Fibroblast of skin of left biceps (primary cell): ENCODE measurements at regions not wholly inside any gene's neighbourhood (a gene's known extent, or its start where the extent isn't known, plus 50 kb on each side); places are given as distances from the start of the nearest gene placed in this dataset.
"Not testable (repeated sequence)": the region's sequence is repeated elsewhere in the genome, so short reads cannot be mapped to it uniquely, and the experiment has no call there.

ENCODE experiments used
- DNase-seq, 2 experiments: peaks; one replicate each; pipeline ENCODE4 v3.0.0-alpha.2; 2013; ENCODE audit warnings: low read depth in 2 of 2

DNA sequence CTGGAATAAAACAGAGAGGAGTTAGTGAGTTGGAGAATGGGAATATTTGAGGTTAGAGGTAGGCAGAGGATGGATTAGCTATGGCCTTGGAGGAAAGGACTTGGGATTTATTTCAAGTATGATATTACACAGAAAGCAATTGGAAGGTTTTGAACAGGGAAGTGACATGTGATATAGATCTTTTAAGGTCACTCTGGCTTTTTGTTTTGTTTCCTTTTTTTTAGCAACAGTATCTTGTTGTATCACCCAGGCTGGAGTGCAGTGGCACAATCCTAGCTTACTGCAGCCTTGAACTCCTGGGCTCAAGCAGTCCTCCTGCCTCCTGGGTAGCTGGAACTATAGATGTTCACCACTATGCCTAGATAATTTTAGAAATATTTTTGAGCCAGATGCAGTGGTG lies 190.3 kb downstream of the UTRN start:
- no peak for DNase-seq

- no peak for DNase-seq
Observed at GRCh38 chr6:144476286-144476685, 191.2 kb downstream of the UTRN start.

- peak; percentile 22 to 33 for DNase-seq
Observed at GRCh38 chr6:144477396-144477795, 192.3 kb downstream of the UTRN start.

DNA sequence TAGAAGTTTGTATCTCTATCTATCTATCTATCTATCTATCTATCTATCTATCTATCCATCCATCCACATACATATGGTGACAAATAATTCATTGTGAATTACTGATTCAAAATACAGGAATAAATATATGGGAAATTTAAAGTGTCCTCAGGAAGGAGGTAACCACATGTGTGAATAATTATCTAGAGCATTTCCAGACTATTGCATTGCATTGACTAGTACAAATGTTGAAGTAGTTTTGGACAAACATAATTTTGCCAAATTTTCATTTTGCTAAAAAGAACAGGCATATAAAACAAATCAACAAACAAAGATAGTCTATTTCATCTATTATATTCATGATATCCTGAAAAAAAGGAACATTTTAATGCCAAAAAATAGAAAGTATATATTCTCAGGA lies 192.7 kb downstream of the UTRN start:
- no peak for DNase-seq

- DNase-seq: no peak
Observed at GRCh38 chr6:144478483-144478882, 193.3 kb downstream of the UTRN start.

GRCh38 chr6:144479991-144480390 lies 194.9 kb downstream of the UTRN start:
- no peak for DNase-seq

DNA sequence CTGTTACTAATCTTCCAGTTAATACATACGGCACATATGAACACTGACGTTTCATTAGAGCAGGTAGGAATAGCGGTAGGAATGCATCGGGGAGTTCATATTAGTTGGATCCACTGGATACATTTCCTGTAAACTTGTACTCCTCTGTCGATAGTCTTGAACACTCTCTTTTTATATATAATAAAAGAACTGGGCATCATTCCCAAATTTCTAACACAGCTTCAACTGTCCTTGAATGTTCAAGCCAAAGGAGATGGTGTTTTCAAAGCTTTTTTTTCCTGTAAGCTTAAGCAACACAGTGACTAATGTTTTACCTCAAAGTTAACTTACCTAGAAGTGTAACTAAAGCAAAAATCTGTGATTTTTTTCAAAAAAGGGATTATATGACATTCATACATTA lies 195.3 kb downstream of the UTRN start:
- no peak for DNase-seq

- no peak for DNase-seq
Observed at GRCh38 chr6:144481527-144481926, 196.4 kb downstream of the UTRN start.

- DNase-seq: peak; percentile 42 to 54
Observed at GRCh38 chr6:144482142-144482541, 197.0 kb downstream of the UTRN start.

DNA sequence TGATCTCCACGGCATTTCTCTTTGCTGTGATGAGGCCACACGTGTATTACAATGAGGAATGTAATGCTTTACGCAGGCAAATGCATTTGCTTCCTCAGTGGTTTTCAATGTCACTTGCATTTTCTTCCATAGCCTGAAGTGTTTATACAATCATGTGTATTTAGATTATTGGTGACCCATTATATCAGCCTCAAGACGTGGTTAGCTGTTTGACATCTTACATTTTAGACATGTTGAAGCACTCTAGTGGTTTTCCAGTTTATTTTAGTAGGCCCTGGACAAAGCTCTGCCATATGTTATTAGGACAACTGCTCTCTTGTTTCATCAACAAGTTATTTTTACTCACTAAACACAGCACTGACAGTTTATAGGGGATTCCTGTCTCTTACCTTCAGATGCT lies 200.4 kb downstream of the UTRN start:
- DNase-seq: no peak

DNA sequence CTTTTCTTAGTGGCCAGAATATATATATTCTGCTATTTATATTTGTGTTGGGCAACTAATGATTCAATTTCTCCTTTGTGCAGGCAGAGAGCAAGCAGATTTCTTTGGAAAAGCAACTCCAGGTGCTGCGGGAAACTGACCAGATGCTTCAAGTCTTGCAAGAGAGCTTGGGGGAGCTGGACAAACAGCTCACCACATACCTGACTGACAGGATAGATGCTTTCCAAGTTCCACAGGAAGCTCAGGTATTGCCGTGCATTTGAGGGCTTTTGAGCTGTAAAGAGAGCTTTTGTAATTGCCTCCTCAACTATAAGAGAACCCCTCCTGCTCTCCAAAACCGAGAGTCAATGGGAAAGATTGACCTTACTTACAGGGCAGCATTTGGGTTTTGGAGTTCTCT lies 203.5 kb downstream of the UTRN start:
- DNase-seq: no peak

DNA sequence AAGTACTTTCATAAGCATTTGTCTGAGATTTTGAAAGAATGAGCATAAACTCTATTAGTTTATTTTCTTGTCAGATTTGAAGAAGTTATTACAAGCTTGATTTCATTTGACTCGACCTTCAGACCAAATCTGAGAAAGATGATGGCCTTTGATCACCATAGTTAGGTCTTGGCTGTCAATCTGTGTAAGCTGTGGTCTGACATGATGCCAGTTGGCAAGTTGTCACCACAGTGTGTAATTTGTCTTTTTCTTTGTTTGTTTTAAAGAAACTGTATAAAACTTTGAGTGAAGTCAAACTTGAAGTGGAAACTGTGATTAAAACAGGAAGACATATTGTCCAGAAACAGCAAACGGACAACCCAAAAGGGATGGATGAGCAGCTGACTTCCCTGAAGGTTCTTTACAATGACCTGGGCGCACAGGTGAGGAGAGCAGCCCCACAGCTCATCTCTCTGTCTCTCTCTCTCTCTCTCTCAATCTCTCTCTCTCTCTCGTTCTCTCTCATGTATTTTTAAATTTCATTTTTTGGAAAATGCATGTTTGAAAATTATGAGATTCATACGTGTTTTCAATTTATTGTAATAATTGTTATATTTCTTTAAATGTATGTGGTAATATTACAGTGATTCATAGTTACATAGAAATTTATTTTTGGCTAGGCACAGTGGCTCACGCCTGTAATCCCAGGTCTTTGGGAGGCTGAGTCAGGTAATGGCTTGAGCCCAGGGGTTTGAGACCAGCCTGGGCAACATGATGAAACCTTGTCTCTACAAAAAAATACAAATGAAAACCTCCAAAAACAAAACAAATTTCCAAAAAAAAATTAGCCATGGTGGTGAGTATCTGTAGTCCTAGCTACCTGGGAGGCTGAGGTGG lies 208.1 kb downstream of the UTRN start:
- no peak for DNase-seq

- DNase-seq: not testable (repeated sequence)
Observed at GRCh38 chr6:144495076-144495475, 209.9 kb downstream of the UTRN start.

DNA sequence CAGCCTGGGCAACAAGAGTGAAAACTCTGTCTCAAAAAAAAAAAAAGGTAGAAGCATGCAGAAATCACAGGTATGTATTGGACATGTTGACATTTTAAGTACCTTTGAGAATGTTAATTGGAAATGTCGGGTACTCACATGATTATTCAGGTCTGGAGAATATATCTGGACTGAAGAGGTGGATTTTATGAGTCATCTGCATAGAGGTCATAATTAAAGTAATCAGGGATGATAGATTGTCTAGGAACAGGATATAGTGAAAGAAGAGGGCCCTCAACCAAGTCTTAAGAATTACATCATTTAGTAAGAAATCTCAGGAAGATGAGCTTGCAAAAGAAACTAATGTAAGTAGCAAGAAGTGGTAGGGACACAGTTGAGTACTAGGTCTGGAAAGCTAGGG lies 212.5 kb downstream of the UTRN start:
- no peak for DNase-seq

- no peak for DNase-seq
Observed at GRCh38 chr6:144500892-144501291, 215.8 kb downstream of the UTRN start.

- not testable (repeated sequence) for DNase-seq
Observed at GRCh38 chr6:144505214-144505613, 220.1 kb downstream of the UTRN start.

DNA sequence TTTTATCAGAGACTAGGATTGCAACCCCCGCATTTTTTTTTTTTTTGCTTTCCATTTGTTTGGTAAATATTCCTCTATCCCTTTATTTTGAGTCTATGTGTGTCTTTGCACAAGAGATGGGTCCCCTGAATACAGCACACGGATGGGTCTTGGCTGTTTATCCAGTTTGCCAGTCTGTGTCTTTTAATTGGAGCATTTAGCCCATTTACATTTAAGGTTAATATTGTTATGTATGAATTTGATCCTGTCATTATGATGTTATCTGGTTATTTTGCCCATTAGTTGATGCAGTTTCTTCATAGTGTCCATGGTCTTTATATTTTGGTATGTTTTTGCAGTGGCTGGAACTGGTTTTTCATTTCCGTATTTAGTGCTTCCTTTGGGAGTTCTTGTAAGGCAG lies 220.9 kb downstream of the UTRN start:
- not testable (repeated sequence) for DNase-seq

- DNase-seq: not testable (repeated sequence)
Observed at GRCh38 chr6:144507772-144508312, 222.7 kb downstream of the UTRN start.

GRCh38 chr6:144510859-144511258 lies 225.7 kb downstream of the UTRN start:
- DNase-seq: no peak

- no peak for DNase-seq
Observed at GRCh38 chr6:144515761-144516160, 230.6 kb downstream of the UTRN start.

DNA sequence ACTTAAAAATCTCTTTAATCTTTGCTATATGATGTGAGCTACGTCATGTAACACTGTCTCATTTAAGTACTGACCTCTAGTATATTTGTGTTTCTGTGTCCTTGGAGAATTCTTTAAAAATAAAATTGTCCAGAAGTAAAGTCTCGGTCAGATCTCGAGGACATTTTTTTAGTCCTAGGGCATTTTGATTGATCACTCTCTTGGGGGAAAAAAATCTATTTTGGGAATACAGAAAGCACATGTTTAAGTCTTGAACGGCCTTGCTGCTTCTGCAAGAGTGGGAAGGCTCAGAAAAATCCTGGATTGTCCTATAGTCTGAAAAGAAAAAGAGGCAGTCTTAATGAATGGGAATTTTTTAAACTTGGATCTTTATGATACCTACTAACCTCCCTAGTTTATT lies 234.3 kb downstream of the UTRN start:
- DNase-seq: no peak

- peak; percentile 6 to 7 for DNase-seq
Observed at GRCh38 chr6:144528743-144529425, 243.7 kb downstream of the UTRN start.

DNA sequence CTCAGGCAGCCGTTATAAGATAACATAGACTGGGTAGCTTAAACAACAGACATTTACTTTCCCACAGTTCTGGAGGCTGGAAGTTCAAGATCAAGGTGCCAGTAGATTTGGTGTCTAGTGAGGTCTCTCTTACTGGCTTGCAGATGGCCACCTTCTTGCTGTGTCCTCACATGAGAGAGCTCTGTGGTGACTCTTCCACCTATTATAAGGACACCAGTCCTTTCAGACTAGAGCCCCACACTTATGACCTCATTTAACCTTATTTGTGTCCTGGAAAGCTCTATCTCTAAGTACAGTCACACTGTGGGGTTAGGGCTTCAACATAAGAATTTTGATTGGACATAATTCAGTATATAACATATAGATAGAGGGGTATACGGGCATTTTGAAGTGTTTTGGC lies 245.0 kb downstream of the UTRN start:
- DNase-seq: no peak
